ENCODE measurements at regions not wholly inside any gene's neighbourhood (a gene's known extent, or its start where the extent isn't known, plus 50 kb on each side); places are given as distances from the start of the nearest gene placed in this dataset.

DNA sequence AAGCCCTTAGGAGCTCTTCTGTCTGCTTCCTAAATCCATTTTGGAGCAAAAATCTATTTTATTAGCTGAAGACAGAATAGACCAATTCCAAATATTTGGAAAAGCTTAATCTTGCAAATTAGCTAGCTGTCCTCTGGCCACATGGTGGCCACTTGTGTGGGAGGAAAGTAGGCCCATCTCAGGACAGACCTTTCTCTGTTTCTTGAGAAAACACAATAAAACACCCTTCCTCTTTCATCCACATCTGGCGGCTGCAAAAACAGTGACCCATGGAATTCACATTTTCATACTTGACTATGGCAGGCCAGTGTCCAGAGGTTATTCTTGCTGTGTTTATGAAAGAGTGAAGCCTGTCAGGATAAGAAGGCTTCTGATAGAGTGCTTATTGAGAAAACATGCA, 275.6 kb downstream of the PLPP3 start:
- H3K9me3 Mint-ChIP-seq, result peaks cover 14% of the 10 kb centered on the region
- H3K36me3 Mint-ChIP-seq (ENCODE audit: low read depth), result peaks cover 11% of the 10 kb centered on the region
- H3K4me1 Mint-ChIP-seq, result peaks cover 7% of the 10 kb centered on the region
- H3K27ac Mint-ChIP-seq, result no peak overlapping the region
- no peak overlapping the region for H3K4me3 Mint-ChIP-seq
- no peak for DNase-seq
- TF ChIP-seq, protein P1, sequence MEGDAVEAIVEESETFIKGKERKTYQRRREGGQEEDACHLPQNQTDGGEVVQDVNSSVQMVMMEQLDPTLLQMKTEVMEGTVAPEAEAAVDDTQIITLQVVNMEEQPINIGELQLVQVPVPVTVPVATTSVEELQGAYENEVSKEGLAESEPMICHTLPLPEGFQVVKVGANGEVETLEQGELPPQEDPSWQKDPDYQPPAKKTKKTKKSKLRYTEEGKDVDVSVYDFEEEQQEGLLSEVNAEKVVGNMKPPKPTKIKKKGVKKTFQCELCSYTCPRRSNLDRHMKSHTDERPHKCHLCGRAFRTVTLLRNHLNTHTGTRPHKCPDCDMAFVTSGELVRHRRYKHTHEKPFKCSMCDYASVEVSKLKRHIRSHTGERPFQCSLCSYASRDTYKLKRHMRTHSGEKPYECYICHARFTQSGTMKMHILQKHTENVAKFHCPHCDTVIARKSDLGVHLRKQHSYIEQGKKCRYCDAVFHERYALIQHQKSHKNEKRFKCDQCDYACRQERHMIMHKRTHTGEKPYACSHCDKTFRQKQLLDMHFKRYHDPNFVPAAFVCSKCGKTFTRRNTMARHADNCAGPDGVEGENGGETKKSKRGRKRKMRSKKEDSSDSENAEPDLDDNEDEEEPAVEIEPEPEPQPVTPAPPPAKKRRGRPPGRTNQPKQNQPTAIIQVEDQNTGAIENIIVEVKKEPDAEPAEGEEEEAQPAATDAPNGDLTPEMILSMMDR (IDR thresholded peaks at IDR 0.05), result no peak
- peaks cover 2% of the 10 kb centered on the region for H3K27me3 Mint-ChIP-seq (ENCODE audit: low read depth, poor library complexity)

- Mint-ChIP-seq H3K27me3 (ENCODE audit: low read depth, poor library complexity) (peaks cover 2% of the 10 kb centered on the region), H3K4me1 (peaks cover 7% of the 10 kb centered on the region), H3K9me3 (peaks cover 6% of the 10 kb centered on the region), H3K27ac (no peak overlapping the region), H3K36me3 (ENCODE audit: low read depth) (peaks cover 6% of the 10 kb centered on the region), H3K4me3 (no peak overlapping the region)
- TF ChIP-seq, protein P1 (IDR thresholded peaks at IDR 0.05), result no peak
- no peak for DNase-seq
These were observed 276.5 kb downstream of the PLPP3 start for GRCh38 chr1:56302878-56303277.

- no peak for DNase-seq
- Mint-ChIP-seq H3K36me3 (ENCODE audit: low read depth) (no peaks in the 10 kb centered on the region), H3K9me3 (no peaks in the 10 kb centered on the region), H3K4me1 (peaks cover 7% of the 10 kb centered on the region), H3K27me3 (ENCODE audit: low read depth, poor library complexity) (peaks cover 2% of the 10 kb centered on the region), H3K27ac (no peak overlapping the region), H3K4me3 (no peak overlapping the region)
- TF ChIP-seq, protein P1 (IDR thresholded peaks at IDR 0.05), result no peak
These were observed 277.6 kb downstream of the PLPP3 start for GRCh38 chr1:56301791-56302190.

DNA sequence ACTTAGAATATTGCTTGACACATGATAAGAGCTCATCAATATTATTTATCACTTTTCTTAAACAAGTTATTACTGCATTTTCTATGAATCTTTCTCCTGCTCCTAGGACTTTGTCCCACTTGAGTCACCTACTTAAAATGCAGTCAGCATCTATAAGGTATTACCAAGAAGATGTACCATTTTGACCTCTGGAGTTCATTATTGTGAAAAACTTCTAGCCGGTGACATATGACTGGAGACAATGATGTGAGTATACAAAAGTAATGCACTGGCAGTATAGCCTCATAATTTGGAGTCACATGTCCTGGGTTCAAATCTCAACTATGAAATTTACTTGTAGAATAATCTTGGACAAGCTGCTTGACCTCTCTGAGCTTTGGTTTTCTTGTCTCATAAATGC, 278.5 kb downstream of the PLPP3 start:
- no peak overlapping the region for H3K27ac Mint-ChIP-seq
- no peaks in the 10 kb centered on the region for H3K9me3 Mint-ChIP-seq
- no peak overlapping the region for H3K4me3 Mint-ChIP-seq

GRCh38 chr1:56298866-56299265, 280.5 kb downstream of the PLPP3 start:
- no peak for DNase-seq
- no peak overlapping the region for H3K4me3 Mint-ChIP-seq
- H3K27me3 Mint-ChIP-seq (ENCODE audit: low read depth, poor library complexity), result peaks cover 2% of the 10 kb centered on the region
- no peaks in the 10 kb centered on the region for H3K9me3 Mint-ChIP-seq
- TF ChIP-seq, protein P1 (IDR thresholded peaks at IDR 0.05), result no peak
- H3K27ac Mint-ChIP-seq, result no peak overlapping the region
- peaks cover 19% of the 10 kb centered on the region for H3K4me1 Mint-ChIP-seq
- no peaks in the 10 kb centered on the region for H3K36me3 Mint-ChIP-seq (ENCODE audit: low read depth)

More for the DNA sequence above, 278.5 kb downstream of the PLPP3 start:
- no peak for DNase-seq
- Mint-ChIP-seq H3K4me1 (peaks cover 8% of the 10 kb centered on the region), H3K27me3 (ENCODE audit: low read depth, poor library complexity) (peaks cover 2% of the 10 kb centered on the region), H3K36me3 (ENCODE audit: low read depth) (no peaks in the 10 kb centered on the region)
- TF ChIP-seq, protein P1 (IDR thresholded peaks at IDR 0.05), result no peak

DNA sequence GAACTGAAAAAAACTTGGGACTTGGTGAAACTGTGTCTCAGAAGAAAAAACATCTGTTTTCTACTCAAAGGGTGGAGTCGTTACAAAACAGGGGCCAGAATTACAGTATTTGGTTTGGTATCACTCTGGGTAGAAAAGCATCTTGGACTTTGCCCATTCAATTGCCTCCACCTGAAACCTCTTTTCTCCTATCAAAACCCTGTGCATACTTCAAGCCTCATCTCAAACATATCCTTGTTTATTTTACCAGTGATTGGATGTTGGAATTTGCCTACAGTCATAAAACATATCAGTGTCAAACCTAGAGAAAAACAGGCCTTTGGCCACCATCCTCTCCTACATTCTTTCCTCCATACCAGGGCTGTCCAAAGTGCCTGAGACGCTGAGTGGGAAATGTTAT, 281.5 kb downstream of the PLPP3 start:
- DNase-seq, result no peak
- H3K27ac Mint-ChIP-seq, result no peak overlapping the region
- no peaks in the 10 kb centered on the region for H3K36me3 Mint-ChIP-seq (ENCODE audit: low read depth)
- TF ChIP-seq, protein P1 (IDR thresholded peaks at IDR 0.05), result no peak
- H3K4me1 Mint-ChIP-seq, result peaks cover 19% of the 10 kb centered on the region
- H3K4me3 Mint-ChIP-seq, result no peak overlapping the region
- H3K9me3 Mint-ChIP-seq, result no peaks in the 10 kb centered on the region
- peaks cover 2% of the 10 kb centered on the region for H3K27me3 Mint-ChIP-seq (ENCODE audit: low read depth, poor library complexity)

Data from nephron progenitor cell (in vitro differentiated cells).